ENCODE measurements at regions not wholly inside any gene's neighbourhood (a gene's known extent, or its start where the extent isn't known, plus 50 kb on each side); places are given as distances from the start of the nearest gene placed in this dataset.

DNA sequence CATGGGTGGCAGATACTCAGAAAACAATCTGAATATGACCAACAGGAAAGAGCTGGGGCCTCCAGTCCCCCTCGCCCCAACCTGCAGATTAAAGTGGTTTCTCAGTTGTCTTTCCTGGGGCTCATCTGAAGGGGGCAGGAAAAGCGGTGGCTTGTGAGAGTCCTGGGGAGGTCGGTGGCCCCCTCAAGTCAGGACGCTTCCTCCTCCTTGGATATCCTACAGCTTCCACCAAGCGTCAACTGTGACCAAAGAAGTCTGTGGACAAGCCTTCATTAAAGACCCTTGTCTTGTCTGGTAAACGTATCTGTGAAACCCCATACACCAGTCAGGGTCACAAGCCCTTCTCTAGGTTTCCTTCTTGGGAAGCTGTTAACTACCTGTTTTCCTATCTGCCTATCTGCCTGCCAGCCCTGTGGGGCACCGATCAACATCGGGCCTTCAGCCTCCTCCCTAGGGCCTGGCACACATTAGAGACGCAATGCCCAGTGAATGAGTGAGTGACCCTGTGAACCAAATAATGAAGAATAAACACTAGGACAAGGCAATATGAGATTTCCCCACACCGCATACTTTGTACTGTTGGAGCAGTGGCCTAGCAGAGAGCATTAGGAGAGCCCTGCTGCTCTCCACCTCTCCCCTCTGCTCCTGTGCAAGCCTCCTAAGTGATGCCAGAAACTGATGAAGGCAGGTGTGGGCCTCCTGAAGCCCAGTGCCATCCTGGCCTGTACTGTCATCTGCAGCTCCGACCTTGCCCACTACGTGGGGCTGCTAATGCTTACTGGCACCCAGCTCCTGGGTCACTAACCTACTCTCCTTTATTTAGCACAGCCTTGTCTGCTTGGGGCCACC is 1317.8 kb downstream of the UQCRFS1 start:
- H3K4me3 ChIP-seq (replicated peaks; ENCODE audit: low read depth, low read length) = no peak overlapping the region
- TF ChIP-seq, protein P1, sequence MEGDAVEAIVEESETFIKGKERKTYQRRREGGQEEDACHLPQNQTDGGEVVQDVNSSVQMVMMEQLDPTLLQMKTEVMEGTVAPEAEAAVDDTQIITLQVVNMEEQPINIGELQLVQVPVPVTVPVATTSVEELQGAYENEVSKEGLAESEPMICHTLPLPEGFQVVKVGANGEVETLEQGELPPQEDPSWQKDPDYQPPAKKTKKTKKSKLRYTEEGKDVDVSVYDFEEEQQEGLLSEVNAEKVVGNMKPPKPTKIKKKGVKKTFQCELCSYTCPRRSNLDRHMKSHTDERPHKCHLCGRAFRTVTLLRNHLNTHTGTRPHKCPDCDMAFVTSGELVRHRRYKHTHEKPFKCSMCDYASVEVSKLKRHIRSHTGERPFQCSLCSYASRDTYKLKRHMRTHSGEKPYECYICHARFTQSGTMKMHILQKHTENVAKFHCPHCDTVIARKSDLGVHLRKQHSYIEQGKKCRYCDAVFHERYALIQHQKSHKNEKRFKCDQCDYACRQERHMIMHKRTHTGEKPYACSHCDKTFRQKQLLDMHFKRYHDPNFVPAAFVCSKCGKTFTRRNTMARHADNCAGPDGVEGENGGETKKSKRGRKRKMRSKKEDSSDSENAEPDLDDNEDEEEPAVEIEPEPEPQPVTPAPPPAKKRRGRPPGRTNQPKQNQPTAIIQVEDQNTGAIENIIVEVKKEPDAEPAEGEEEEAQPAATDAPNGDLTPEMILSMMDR (IDR thresholded peaks at IDR 0.05; ENCODE audit: low read depth, low read length, missing control alignments) = no peak
- no peak for DNase-seq (ENCODE audit: extremely low read depth, low read depth)

DNA sequence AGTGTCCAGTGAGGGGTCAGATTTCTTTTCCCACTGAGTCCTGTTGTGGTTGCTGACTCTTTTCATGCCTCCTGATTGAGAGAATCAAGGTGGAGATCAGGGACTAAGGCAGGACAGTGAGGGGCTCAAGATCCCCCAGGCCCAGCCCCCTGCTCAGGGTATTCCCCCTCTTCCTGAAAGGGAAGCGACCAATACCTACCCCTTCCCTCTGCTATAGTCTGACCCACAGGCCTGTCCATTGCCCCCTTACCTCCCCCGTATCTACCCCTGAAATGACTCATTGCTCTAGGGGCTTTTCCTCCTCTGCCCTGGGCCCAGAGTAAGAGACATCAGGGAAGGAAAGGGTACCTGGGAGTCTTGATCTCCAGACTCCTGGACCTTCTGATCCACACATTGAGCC is 1320.5 kb downstream of the UQCRFS1 start:
- no peak for DNase-seq (ENCODE audit: extremely low read depth, low read depth)
- H3K4me3 ChIP-seq (replicated peaks; ENCODE audit: low read depth, low read length) = no peak overlapping the region
- TF ChIP-seq, protein P1 (IDR thresholded peaks at IDR 0.05; ENCODE audit: low read depth, low read length, missing control alignments) = no peak

DNA sequence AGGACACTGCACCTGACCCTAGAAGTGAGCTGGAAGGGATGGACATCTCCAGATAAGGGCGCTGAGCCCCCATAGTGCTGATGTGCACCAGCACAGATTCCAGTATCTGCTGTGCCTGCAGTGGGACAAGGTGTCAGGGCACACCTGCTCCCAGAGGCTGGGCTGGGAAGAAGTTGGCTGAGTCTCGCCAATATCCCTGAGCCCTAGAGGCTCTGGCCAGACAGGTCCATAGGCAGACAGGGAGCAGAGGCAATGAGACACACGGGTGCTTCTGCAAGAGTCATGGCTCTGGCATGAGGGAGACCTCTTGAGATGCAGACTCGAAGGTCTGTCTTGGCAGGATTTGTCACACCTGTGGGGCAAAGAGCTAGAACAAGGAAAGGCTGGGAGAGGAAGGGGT is 1321.5 kb downstream of the UQCRFS1 start:
- TF ChIP-seq, protein P1 (IDR thresholded peaks at IDR 0.05; ENCODE audit: low read depth, low read length, missing control alignments) = no peak

DNA sequence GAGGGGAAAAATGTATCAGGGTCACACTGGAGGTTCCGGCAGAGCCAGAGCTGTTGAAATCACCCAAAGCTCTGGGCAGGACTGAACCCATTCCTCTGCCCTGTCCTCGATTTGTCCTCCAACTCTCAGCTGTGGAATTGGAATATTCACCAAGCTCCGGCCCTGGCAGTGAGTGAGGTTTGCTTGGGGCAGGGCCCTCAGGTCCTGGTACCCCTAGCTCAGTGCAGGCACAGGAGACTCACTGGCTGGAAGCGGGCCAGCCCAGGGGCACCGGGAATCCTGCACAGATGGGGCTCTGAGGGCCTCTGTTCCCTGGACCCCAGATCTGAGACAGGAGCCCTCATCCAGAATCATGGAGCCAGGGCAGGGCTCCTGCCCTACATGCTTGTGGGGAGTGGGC is 1322.3 kb downstream of the UQCRFS1 start:
- DNase-seq (ENCODE audit: extremely low read depth, low read depth) = no peak
- H3K4me3 ChIP-seq (replicated peaks; ENCODE audit: low read depth, low read length) = no peak overlapping the region
- TF ChIP-seq, protein P1 (IDR thresholded peaks at IDR 0.05; ENCODE audit: low read depth, low read length, missing control alignments) = no peak

More for the DNA sequence above, 1321.5 kb downstream of the UQCRFS1 start:
- no peak overlapping the region for H3K4me3 ChIP-seq (replicated peaks; ENCODE audit: low read depth, low read length)
- no peak for DNase-seq (ENCODE audit: extremely low read depth, low read depth)

DNA sequence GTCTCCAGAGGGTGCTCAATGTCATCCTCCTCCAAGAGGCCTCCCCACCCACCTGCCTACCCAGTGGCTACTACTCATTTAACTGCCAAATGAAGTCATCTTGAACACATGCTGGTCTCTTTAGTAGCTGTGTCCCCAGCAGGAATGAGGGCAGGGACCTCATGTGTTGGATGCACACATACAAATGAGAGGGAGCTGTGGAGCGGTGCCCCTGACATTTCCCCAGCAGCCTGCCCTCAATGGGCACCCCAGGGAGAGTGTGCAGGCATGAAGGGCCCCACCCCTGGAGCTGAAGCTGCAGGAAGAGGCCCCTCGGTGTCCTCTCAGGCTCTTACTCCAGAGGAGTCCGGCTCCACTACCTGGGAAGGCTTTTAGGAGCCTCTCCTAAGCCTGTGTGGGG is 1322.7 kb downstream of the UQCRFS1 start:
- DNase-seq (ENCODE audit: extremely low read depth, low read depth) = no peak
- TF ChIP-seq, protein P1 (IDR thresholded peaks at IDR 0.05; ENCODE audit: low read depth, low read length, missing control alignments) = no peak
- no peak overlapping the region for H3K4me3 ChIP-seq (replicated peaks; ENCODE audit: low read depth, low read length)

- DNase-seq (ENCODE audit: extremely low read depth, low read depth) = no peak
- TF ChIP-seq, protein P1 (IDR thresholded peaks at IDR 0.05; ENCODE audit: low read depth, low read length, missing control alignments) = no peak
- H3K4me3 ChIP-seq (replicated peaks; ENCODE audit: low read depth, low read length) = no peak overlapping the region
Observed at GRCh38 chr19:27889156-27889555, 1323.8 kb downstream of the UQCRFS1 start.
